ENCODE measurements at regions not wholly inside any gene's neighbourhood (a gene's known extent, or its start where the extent isn't known, plus 50 kb on each side); places are given as distances from the start of the nearest gene placed in this dataset.

GRCh38 chr2:45089554-45090261 lies 80.5 kb upstream of the SIX2 start:
- no peak for DNase-seq (ENCODE audit: low read depth)
- TF ChIP-seq CTCF (IDR thresholded peaks at IDR 0.05; ENCODE audit: low read depth, low read length, missing control alignments): no peak
- no peak overlapping the region for H3K4me3 ChIP-seq (ENCODE audit: low read depth, low read length)

GRCh38 chr2:45085487-45085886 lies 76.2 kb upstream of the SIX2 start:
- no peak for TF ChIP-seq CTCF (IDR thresholded peaks at IDR 0.05; ENCODE audit: low read depth, low read length, missing control alignments)
- no peak for DNase-seq (ENCODE audit: low read depth)
- H3K4me3 ChIP-seq (ENCODE audit: low read depth, low read length): no peak overlapping the region

GRCh38 chr2:45084361-45085020 lies 75.2 kb upstream of the SIX2 start:
- no peak overlapping the region for H3K4me3 ChIP-seq (ENCODE audit: low read depth, low read length)
- no peak for DNase-seq (ENCODE audit: low read depth)
- no peak for TF ChIP-seq CTCF (IDR thresholded peaks at IDR 0.05; ENCODE audit: low read depth, low read length, missing control alignments)

GRCh38 chr2:45083175-45083574 lies 73.9 kb upstream of the SIX2 start:
- no peak for DNase-seq (ENCODE audit: low read depth)
- no peak overlapping the region for H3K4me3 ChIP-seq (ENCODE audit: low read depth, low read length)
- no peak for TF ChIP-seq CTCF (IDR thresholded peaks at IDR 0.05; ENCODE audit: low read depth, low read length, missing control alignments)

- DNase-seq (ENCODE audit: low read depth): no peak
- no peak for TF ChIP-seq CTCF (IDR thresholded peaks at IDR 0.05; ENCODE audit: low read depth, low read length, missing control alignments)
- H3K4me3 ChIP-seq (ENCODE audit: low read depth, low read length): no peak overlapping the region
These were observed 65.5 kb upstream of the SIX2 start for GRCh38 chr2:45074713-45075112.

GRCh38 chr2:45072862-45073237 lies 63.6 kb upstream of the SIX2 start:
- H3K4me3 ChIP-seq (ENCODE audit: low read depth, low read length): no peak overlapping the region

More at GRCh38 chr2:45072862-45073237, 63.6 kb upstream of the SIX2 start:
- TF ChIP-seq CTCF (IDR thresholded peaks at IDR 0.05; ENCODE audit: low read depth, low read length, missing control alignments): no peak
- no peak for DNase-seq (ENCODE audit: low read depth)
